Dendritic cell treated with granulocyte-macrophage colony-stimulating factor and Interleukin-4, amounts not matched to agents 40 ng/mL and 50 ng/mL, for 4 days (primary cell): ENCODE measurements at regions not wholly inside any gene's neighbourhood (a gene's known extent, or its start where the extent isn't known, plus 50 kb on each side); places are given as distances from the start of the nearest gene placed in this dataset.

Experiments used
- H3K27ac Mint-ChIP-seq: one replicate; pipeline ENCODE4 v1.8.0; 2022; ENCODE audit warnings: mild to moderate bottlenecking, mixed read lengths
- H3K27me3 Mint-ChIP-seq: one replicate; pipeline ENCODE4 v1.8.0; 2022; ENCODE audit warnings: mild to moderate bottlenecking, mixed read lengths
- H3K36me3 Mint-ChIP-seq: one replicate; pipeline ENCODE4 v1.8.0; 2022; ENCODE audit warnings: low read depth, mixed read lengths
- H3K4me1 Mint-ChIP-seq: one replicate; pipeline ENCODE4 v1.8.0; 2022; ENCODE audit warnings: low read depth, mixed read lengths
- H3K4me3 Mint-ChIP-seq: one replicate; pipeline ENCODE4 v1.8.0; 2022; ENCODE audit warnings: mild to moderate bottlenecking, moderate library complexity, mixed read lengths
- H3K9me3 Mint-ChIP-seq: one replicate; pipeline ENCODE4 v1.8.0; 2022; ENCODE audit warnings: mixed read lengths
- intact Hi-C: fragments of 100-400 bp; cut with micrococcal nuclease; formaldehyde crosslinking; loops from one replicate; pipeline ENCODE4 v1.15.0; 2022

DNA sequence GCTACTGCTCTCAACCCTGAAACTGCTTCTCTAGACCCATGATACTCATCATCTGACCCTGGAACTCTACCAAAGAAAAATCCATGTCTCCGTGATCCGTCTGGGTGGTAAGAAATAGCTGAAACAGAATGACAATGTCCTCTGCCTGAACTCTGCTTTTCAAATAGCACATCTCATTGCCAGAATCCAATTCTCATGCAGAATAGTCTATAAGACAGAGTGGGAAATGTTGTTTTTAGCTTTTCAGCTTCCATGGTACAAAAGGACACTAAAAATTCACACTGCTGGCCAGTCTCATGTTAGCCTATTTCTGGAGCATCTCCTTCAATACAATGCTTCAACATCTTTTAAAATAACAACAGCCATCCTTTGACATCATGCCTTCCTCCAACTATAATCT, 1355.8 kb upstream of the PRMT6 start:
- intact Hi-C loops = no loop called here
- Mint-ChIP-seq H3K27ac (no peak overlapping the region), H3K27me3 (no peaks in the 10 kb centered on the region), H3K36me3 (no peaks in the 10 kb centered on the region), H3K4me3 (no peak overlapping the region), H3K9me3 (no peaks in the 10 kb centered on the region), H3K4me1 (no peaks in the 10 kb centered on the region)

DNA sequence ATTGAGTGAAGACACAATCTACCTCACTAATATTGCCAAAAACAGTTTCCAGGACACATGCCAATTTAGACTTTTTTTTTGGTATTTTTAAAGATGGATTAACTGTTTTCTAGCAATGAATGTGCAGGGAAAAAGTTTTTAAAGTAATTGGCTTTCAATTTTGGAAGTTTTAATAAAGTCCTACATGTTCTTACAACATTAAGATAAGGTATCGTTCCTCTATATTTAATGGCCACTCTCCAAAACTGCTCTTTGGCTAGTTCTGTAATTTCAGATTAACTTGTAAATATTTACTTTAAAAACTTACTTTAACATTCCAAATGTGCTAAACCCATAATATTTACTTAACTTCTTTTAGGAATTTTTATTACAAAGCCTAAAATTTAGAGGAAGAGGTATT, 1332.2 kb upstream of the PRMT6 start:
- Mint-ChIP-seq H3K27ac (no peak overlapping the region), H3K9me3 (no peaks in the 10 kb centered on the region), H3K27me3 (no peaks in the 10 kb centered on the region), H3K4me1 (no peaks in the 10 kb centered on the region), H3K36me3 (no peaks in the 10 kb centered on the region), H3K4me3 (no peak overlapping the region)
- intact Hi-C loops = no loop called here

DNA sequence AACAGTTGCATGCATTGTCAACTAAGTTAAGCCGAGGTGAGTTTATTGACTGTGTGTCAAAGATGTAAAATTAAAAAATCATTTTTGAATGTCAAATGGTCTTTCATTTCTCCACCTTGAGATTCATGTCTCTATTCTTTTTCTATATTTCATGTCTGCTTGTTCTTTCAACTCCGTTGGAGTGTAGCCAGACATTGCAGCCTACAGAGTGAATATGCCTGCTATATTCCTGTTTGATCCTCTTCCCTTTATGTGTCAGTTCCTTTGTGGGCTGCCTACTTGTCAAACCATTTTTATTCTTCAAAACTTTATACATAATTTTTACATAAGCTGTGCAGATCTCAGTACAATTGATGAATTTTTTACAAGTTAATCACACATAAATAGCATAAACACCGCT, 1325.8 kb upstream of the PRMT6 start:
- intact Hi-C loops = no loop called here
- Mint-ChIP-seq H3K9me3 (no peaks in the 10 kb centered on the region), H3K27ac (no peak overlapping the region), H3K4me1 (no peaks in the 10 kb centered on the region), H3K27me3 (no peaks in the 10 kb centered on the region), H3K4me3 (no peak overlapping the region), H3K36me3 (no peaks in the 10 kb centered on the region)

DNA sequence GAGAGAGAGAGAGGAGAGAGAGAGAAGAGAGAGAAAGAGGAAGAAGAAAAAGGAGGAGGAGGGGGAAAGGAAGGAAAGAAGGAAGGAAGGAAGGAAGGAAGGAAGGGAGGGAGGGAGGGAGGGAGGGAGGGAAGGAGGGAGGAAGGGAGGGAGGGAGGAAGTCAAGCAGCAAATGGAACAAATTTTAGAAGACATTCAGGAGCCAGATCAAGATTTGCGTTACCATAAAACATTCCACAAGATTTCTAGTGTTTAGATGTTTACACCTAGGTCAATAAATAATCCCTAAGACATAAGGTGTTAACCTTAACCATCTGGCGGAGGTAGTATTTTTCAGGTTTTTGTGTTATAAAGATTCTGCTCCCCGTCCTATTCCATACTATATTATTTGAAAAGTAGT, 1320.1 kb upstream of the PRMT6 start:
- intact Hi-C loops = no loop called here
- Mint-ChIP-seq H3K4me3 (no peak overlapping the region), H3K4me1 (no peaks in the 10 kb centered on the region), H3K9me3 (peaks cover 9% of the 10 kb centered on the region), H3K27me3 (no peaks in the 10 kb centered on the region), H3K36me3 (no peaks in the 10 kb centered on the region), H3K27ac (no peak overlapping the region)

DNA sequence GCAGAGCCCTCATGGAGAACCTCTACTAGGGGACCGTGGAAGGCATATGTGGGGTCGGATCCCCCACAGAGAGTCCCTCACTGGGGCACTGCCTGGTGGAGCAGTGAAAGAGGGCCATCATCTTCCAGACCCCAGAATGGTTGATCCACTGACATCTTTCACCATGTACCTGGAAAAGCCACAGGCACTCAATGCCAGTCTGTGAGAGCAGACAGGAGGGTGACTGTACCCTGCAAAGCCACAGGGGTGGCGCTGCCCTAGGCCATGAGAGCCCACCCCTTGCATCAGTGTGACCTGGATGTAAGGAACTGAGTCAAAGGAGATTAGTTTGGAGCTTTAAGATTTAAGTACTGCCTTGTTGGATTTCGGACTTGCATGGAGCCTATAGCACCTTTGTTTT, 1276.7 kb upstream of the PRMT6 start:
- Mint-ChIP-seq H3K36me3 (no peaks in the 10 kb centered on the region), H3K4me1 (no peaks in the 10 kb centered on the region), H3K27me3 (no peaks in the 10 kb centered on the region), H3K9me3 (peaks cover 12% of the 10 kb centered on the region), H3K4me3 (no peak overlapping the region), H3K27ac (no peak overlapping the region)
- intact Hi-C loops = no loop called here

DNA sequence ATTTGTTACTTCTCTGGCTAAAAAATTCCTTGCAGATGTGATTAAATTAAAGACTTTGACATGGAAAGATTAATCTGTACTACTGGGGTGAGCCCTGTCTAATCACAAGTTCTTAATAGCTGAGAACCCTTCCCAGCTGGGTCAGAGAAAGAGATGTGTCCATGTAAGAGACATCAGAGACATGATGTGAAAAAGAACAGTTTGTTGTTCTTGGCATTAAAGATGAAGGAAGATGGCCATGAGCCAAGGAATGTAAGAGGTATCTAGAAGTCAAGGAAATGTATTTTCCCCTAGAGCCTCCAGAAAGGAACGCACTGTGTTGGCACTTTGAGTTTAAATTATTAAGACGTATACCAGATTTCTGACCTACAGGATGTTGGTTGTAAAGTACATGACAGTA, 1271.5 kb upstream of the PRMT6 start:
- H3K4me1 Mint-ChIP-seq = no peaks in the 10 kb centered on the region
- H3K27me3 Mint-ChIP-seq = no peaks in the 10 kb centered on the region
- H3K36me3 Mint-ChIP-seq = no peaks in the 10 kb centered on the region
- H3K27ac Mint-ChIP-seq = no peak overlapping the region
- intact Hi-C loops = no loop called here
- no peaks in the 10 kb centered on the region for H3K9me3 Mint-ChIP-seq
- H3K4me3 Mint-ChIP-seq = no peak overlapping the region

DNA sequence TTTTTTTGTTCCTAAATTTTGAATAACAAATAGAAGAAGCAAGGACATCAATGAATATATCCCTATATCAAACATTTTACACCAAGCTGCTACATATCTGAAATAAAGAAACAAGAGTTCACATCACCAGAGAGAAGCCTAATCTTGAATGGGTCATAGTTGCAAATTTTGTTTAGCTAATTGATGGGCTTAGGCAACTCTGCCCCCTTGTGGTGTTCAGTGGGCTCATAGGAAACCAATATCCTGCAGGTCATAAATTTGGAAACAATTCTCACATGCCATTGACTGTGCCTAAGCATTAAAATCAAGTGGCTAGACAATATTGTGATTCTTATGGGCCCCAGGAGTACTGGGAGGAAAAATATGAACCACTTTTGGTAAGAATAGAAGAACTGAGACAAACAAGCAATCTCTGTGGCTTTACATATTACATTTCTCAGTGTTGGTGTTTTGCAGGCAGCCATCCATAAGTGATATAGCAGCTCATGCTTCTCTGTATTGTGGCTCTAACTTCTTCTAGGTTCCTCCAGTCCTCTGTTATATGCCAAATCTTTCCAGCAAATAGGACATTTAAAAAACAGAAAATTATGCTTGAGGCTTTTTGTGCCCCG, 1262.8 kb upstream of the PRMT6 start:
- Mint-ChIP-seq H3K36me3 (no peaks in the 10 kb centered on the region), H3K27ac (no peak overlapping the region), H3K4me1 (no peaks in the 10 kb centered on the region), H3K27me3 (no peaks in the 10 kb centered on the region), H3K4me3 (no peak overlapping the region), H3K9me3 (no peaks in the 10 kb centered on the region)
- intact Hi-C loops = loop anchor here (5.0 kb wide), 1 partner anchor 1011 kb away; no protein-coding TSS in a partner anchor

DNA sequence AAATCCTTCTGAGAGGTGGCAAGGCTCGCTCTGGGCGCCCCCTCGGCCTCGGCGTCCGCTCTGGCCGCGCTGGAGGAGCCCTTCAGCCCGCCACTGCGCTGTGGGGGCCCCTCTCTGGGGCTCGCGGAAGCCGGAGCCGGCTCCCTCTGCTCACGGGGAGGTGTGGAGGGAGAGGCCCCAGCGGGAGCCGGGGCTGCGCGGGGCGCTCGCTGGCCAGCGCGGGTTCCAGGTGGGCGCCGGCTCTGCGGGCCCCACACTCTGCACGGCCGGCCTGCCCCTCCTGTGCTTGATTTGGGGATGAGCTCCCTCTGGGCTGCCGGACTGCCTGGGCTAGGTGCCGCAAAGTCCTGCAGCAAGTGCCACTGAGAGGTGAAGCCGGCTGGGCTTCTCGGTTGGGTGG, 1260.7 kb upstream of the PRMT6 start:
- intact Hi-C loops = no loop called here
- no peaks in the 10 kb centered on the region for H3K36me3 Mint-ChIP-seq
- H3K4me1 Mint-ChIP-seq = no peaks in the 10 kb centered on the region
- no peak overlapping the region for H3K27ac Mint-ChIP-seq
- no peaks in the 10 kb centered on the region for H3K27me3 Mint-ChIP-seq
- H3K9me3 Mint-ChIP-seq = no peaks in the 10 kb centered on the region
- H3K4me3 Mint-ChIP-seq = no peak overlapping the region

DNA sequence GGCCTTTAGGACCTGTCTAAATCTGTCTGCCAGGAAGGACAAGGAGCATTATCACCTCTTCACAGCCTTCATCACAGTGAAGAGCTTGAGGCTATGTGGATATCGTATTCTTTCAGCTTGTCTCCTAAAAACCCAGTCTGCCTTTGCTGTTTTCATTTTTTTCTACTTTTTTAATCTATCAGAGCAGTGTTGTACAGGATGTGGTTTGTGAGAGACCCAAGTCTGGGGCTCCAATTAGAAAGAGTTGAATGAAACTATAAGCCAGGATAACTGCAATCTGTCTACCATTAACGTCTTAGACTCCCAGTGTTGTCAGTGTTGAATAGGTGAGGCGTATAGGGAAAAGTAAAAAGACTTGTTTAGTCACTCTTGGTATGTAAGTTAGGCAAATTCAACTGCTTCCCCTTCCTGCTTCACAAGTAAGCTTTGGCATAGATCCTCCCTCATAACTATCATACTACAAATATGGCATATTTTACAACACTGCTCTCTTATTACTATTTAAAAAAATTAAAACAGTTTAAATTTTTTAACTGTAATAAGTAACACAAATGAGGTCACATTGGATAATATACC, 1225.8 kb upstream of the PRMT6 start:
- intact Hi-C loops = no loop called here
- Mint-ChIP-seq H3K27ac (no peak overlapping the region), H3K36me3 (no peaks in the 10 kb centered on the region), H3K27me3 (no peaks in the 10 kb centered on the region), H3K9me3 (no peaks in the 10 kb centered on the region), H3K4me3 (no peak overlapping the region), H3K4me1 (no peaks in the 10 kb centered on the region)

DNA sequence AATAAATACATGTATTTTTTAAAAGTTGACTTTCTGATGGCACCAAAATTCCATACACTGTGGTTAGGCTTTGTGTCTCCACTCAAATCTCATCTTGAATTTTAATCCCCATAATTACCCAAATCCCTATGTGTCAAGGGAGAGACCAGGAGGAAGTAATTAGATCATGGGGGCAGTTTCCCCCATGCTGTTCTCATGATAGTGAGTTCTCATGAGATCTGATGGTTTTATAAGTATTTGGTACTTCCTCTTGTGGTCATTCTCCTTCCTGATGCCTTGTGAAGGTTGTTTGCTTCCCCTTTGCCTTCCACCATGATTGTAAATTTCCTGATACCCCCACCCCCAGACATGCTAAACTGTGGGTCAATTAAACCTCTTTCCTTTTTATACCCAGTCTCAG, 1218.4 kb upstream of the PRMT6 start:
- intact Hi-C loops = no loop called here
- no peaks in the 10 kb centered on the region for H3K4me1 Mint-ChIP-seq
- H3K27ac Mint-ChIP-seq = no peak overlapping the region
- H3K27me3 Mint-ChIP-seq = no peaks in the 10 kb centered on the region
- peaks cover 15% of the 10 kb centered on the region for H3K9me3 Mint-ChIP-seq
- no peak overlapping the region for H3K4me3 Mint-ChIP-seq
- H3K36me3 Mint-ChIP-seq = no peaks in the 10 kb centered on the region

DNA sequence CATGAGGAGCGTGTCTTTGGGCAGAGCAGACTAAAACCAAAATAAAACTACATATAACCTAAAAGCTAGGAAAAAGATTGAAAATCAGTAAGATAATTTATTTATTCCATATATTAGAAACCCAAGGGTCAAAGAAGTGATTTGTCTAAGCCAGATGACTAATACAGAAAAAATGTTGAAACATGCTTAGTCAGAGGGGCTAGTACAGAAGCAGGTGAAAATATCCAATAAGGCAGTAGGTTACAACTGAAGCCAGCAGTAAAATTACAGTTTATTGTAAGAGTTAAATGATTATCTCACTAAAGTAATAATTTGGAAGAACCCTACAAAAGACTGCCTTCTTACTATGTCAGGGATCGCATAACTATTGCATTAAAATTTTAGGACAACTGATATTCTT, 1190.9 kb upstream of the PRMT6 start:
- H3K9me3 Mint-ChIP-seq = peaks cover 9% of the 10 kb centered on the region
- H3K27me3 Mint-ChIP-seq = no peaks in the 10 kb centered on the region
- H3K36me3 Mint-ChIP-seq = no peaks in the 10 kb centered on the region
- intact Hi-C loops = no loop called here
- no peak overlapping the region for H3K4me3 Mint-ChIP-seq
- H3K4me1 Mint-ChIP-seq = no peaks in the 10 kb centered on the region
- H3K27ac Mint-ChIP-seq = no peak overlapping the region

DNA sequence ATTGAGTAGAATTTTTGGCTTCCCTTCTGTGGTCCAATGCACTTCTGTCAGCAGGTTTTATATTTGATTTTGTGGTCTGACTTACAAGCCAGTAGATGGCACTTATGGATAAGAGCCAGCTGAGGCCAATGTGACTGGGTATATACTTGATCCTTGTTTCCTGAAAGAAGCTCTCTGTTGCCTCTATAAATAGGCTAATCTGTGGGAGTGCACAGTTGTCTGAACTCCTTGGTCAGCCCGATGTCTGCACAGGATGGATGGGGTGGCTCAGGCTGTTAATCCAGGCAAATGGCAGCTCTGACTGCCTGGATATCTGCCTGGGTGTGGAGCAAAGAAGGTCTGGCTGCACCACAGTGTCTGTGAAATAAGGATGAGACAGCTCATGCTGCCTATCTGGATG, 1183.7 kb upstream of the PRMT6 start:
- H3K4me3 Mint-ChIP-seq = no peak overlapping the region
- no peaks in the 10 kb centered on the region for H3K27me3 Mint-ChIP-seq
- intact Hi-C loops = no loop called here
- H3K4me1 Mint-ChIP-seq = no peaks in the 10 kb centered on the region
- H3K27ac Mint-ChIP-seq = no peak overlapping the region
- no peaks in the 10 kb centered on the region for H3K9me3 Mint-ChIP-seq
- no peaks in the 10 kb centered on the region for H3K36me3 Mint-ChIP-seq

DNA sequence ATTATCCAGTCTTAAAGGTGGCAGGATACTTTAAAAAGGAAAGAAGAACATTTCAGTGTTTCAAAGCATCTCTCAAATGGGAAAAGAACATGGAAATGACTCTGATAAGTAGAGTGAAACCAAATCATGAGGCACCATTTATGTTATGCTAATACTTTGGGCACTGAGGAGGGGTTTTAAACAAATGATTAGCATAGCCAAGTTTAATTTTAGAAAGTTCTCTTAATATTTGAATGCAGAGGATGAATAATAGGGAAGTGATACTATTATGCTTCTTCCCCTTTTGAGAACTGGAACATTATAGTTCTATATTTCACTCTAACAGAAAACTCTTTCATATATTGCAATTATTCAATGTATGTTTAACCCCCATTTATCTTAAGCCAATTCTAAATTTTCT, 1181.9 kb upstream of the PRMT6 start:
- H3K9me3 Mint-ChIP-seq = peaks cover 8% of the 10 kb centered on the region
- H3K27ac Mint-ChIP-seq = no peak overlapping the region
- no peaks in the 10 kb centered on the region for H3K4me1 Mint-ChIP-seq
- intact Hi-C loops = no loop called here
- no peaks in the 10 kb centered on the region for H3K27me3 Mint-ChIP-seq
- H3K36me3 Mint-ChIP-seq = no peaks in the 10 kb centered on the region
- H3K4me3 Mint-ChIP-seq = no peak overlapping the region

DNA sequence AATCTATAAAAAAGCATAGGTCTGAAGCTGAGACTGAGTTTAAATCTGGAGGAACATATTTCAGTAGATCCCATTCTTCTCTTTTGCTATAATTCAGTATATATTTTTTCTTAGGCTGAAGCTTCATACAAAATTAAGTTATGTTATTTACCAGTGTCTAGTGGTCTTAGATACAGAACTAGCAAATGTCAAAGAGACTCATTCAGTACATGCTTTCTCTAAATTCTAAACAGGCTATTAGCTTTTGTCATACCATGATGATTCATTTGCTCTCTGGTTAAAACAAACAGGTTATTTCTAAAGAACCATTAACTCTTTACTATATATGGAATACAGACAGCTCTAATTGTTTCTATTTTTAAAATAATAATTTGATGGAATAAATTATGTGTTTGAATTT, 1170.2 kb upstream of the PRMT6 start:
- intact Hi-C loops = no loop called here
- H3K4me1 Mint-ChIP-seq = no peaks in the 10 kb centered on the region
- peaks cover 28% of the 10 kb centered on the region for H3K9me3 Mint-ChIP-seq
- no peaks in the 10 kb centered on the region for H3K27me3 Mint-ChIP-seq
- no peak overlapping the region for H3K4me3 Mint-ChIP-seq
- no peak overlapping the region for H3K27ac Mint-ChIP-seq
- no peaks in the 10 kb centered on the region for H3K36me3 Mint-ChIP-seq

DNA sequence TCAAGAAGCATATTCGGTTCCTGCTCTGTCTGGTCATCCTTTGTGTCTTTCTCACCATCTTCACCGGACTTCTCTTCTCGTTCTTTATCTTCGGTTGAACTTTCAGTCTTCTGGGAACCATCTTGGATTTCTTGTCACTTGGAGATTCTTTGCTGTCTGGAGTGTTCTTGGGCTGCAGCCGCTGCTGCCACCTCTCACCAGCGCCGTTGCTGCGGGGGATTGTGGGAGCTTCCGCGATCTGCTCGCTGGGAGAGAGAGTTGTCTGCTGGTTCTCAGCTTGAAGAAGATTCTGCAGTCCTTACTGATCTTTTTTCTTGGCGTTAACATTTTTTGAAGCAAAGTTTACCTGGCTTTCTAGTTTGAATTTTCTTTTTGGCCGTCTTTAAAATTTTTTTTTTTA, 1165.2 kb upstream of the PRMT6 start:
- no peak overlapping the region for H3K4me3 Mint-ChIP-seq
- intact Hi-C loops = no loop called here
- H3K27ac Mint-ChIP-seq = no peak overlapping the region
- H3K9me3 Mint-ChIP-seq = peaks cover 28% of the 10 kb centered on the region
- no peaks in the 10 kb centered on the region for H3K27me3 Mint-ChIP-seq
- no peaks in the 10 kb centered on the region for H3K36me3 Mint-ChIP-seq
- H3K4me1 Mint-ChIP-seq = no peaks in the 10 kb centered on the region
